ENCODE measurements at regions not wholly inside any gene's neighbourhood (a gene's known extent, or its start where the extent isn't known, plus 50 kb on each side); places are given as distances from the start of the nearest gene placed in this dataset.
A peak's percentile ranks its signal among the peaks of the same experiment; 100 is the strongest.

DNA sequence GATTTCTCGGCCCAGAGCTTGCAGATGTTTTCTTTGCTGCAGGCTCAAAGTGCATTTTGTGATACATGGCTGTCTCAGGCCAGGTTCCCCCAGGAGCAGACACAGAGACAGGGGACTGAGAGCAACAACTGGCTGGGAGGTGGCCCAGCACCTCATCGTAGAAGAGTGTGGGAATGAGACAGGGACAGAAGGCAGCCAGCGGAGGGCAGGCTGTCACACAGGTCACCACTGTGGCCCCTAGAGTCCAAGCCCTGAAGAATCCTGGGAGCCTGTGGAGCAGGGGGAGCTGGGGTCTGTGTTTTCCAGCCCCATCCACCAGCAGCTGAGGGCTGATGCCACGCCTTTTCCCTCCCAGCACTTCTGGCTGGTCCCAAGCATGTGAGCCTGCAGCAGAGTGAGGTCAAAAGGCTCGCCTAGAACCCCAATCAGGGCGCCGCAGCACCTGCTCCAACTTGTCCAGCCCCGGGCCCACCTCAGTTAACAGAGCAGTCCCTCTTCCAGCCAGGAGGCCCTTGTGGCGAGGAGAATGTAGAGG, 723.8 kb downstream of the UQCRFS1 start:
- DNase-seq (ENCODE audit: low read depth in 2 of 2): no peak
- TF ChIP-seq, protein P1, sequence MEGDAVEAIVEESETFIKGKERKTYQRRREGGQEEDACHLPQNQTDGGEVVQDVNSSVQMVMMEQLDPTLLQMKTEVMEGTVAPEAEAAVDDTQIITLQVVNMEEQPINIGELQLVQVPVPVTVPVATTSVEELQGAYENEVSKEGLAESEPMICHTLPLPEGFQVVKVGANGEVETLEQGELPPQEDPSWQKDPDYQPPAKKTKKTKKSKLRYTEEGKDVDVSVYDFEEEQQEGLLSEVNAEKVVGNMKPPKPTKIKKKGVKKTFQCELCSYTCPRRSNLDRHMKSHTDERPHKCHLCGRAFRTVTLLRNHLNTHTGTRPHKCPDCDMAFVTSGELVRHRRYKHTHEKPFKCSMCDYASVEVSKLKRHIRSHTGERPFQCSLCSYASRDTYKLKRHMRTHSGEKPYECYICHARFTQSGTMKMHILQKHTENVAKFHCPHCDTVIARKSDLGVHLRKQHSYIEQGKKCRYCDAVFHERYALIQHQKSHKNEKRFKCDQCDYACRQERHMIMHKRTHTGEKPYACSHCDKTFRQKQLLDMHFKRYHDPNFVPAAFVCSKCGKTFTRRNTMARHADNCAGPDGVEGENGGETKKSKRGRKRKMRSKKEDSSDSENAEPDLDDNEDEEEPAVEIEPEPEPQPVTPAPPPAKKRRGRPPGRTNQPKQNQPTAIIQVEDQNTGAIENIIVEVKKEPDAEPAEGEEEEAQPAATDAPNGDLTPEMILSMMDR (IDR thresholded peaks at IDR 0.05; ENCODE audit: low read depth, low read length): no peak
- H3K4me3 ChIP-seq (replicated peaks in 1 of 2; ENCODE audit: low read depth in 2 of 2, low read length in 2 of 2): no peak overlapping the region

DNA sequence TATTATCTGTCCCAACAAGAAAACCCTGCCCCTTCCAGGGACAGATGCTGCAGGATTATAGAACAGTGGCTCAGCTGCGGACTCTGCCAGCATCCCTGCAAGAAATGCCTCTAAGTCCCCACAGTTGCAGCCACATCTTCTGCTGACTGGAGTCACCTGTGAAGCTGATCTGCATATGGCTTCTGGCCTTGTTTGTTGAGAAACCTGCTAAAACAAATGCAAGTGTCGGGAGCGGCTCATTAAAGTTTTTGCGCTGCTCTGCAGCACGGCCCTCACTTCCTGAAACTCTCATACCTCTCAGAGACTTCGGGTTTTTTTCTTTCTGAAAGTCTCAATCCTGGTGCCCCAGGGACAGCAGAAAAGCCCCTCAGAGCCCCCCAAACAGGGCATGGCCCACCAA, 725.0 kb downstream of the UQCRFS1 start:
- no peak for DNase-seq (ENCODE audit: low read depth in 2 of 2)
- TF ChIP-seq, protein P1 (IDR thresholded peaks at IDR 0.05; ENCODE audit: low read depth, low read length): no peak
- no peak overlapping the region for H3K4me3 ChIP-seq (replicated peaks in 1 of 2; ENCODE audit: low read depth in 2 of 2, low read length in 2 of 2)

DNA sequence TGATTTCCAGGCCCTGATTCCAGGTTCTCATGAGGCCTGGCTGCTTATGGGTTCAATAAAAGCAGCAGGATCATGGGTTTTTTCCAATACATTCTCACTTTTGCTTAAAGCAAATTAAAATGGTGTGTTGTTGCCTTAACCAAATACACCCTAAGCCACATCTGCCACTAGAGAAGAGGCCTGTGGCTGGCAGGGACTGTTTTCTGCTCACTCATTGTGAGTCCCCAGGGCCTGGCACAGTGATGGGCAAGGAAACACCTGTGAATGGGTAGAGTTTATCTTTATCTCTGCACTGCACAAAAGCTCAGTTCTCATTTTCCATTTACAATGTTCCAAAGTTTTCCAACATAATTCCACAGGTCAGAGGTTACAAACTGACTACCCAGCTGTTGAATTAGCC, 726.0 kb downstream of the UQCRFS1 start:
- H3K4me3 ChIP-seq (replicated peaks in 1 of 2; ENCODE audit: low read depth in 2 of 2, low read length in 2 of 2): no peak overlapping the region
- no peak for DNase-seq (ENCODE audit: low read depth in 2 of 2)
- TF ChIP-seq, protein P1 (IDR thresholded peaks at IDR 0.05; ENCODE audit: low read depth, low read length): no peak

DNA sequence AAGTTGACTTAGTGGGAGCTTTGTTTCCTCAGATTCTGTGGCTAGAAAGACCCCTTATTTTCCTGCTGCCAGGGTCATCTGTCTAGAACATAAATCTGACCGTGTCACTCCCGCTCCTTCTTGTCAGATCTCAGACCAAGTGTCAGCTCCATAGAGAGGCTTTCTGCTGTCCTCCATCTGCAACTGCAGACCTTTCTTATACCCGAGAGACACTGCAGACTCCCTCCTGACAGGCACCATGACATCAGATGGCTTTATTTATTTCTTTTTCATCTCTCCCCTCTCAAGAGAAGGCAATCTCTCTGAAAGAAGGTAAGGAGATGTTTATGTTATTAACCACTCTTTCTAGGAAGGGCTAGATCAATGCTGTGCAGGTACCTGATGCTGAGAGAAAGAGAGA, 726.5 kb downstream of the UQCRFS1 start:
- no peak for DNase-seq (ENCODE audit: low read depth in 2 of 2)
- TF ChIP-seq, protein P1 (IDR thresholded peaks at IDR 0.05; ENCODE audit: low read depth, low read length): no peak
- H3K4me3 ChIP-seq (replicated peaks in 1 of 2; ENCODE audit: low read depth in 2 of 2, low read length in 2 of 2): no peak overlapping the region

DNA sequence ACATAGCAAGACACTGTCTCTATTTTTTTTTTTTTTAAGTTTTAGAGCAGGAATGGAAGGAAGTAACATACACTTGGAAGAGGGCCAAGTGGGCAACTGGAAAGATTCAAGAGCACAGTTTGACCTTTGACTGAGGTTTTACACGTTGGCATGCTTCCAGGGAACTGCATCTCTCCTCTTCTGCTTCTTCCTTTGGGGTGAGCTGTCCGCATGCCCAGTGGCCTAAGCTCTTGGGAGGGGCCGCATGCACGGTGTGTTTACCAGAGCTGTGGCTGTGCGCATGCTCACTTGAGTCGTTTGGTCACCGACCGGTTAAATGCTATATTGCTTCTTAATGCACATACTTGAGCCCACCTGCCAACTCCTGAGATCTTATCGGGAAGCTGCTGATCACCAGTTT, 727.7 kb downstream of the UQCRFS1 start:
- H3K4me3 ChIP-seq (replicated peaks in 1 of 2; ENCODE audit: low read depth in 2 of 2, low read length in 2 of 2): no peak overlapping the region
- DNase-seq (ENCODE audit: low read depth in 2 of 2): peak; percentile 4 to 10
- TF ChIP-seq, protein P1 (IDR thresholded peaks at IDR 0.05; ENCODE audit: low read depth, low read length): no peak

DNA sequence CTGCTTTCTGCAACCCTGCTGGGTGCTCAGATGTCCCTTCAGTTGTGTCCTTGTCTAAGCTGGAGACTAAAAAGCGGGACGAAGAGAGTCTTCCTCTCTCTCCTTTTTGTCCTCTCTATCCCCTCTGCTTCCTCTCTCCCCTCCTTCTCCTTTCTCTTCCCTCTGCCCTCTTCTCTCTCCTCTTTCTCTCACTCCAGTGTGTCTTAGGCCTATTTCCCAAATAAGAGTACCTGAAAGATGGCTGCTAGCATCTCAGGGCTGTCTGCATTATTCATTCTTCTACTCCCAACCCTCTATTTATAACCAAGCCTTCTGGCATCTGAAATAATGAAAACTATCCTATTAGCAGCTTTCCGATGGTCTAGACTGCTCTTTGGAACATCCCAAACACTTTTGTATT, 729.8 kb downstream of the UQCRFS1 start:
- no peak for DNase-seq (ENCODE audit: low read depth in 2 of 2)
- H3K4me3 ChIP-seq (replicated peaks in 1 of 2; ENCODE audit: low read depth in 2 of 2, low read length in 2 of 2): no peak overlapping the region
- TF ChIP-seq, protein P1 (IDR thresholded peaks at IDR 0.05; ENCODE audit: low read depth, low read length): no peak

DNA sequence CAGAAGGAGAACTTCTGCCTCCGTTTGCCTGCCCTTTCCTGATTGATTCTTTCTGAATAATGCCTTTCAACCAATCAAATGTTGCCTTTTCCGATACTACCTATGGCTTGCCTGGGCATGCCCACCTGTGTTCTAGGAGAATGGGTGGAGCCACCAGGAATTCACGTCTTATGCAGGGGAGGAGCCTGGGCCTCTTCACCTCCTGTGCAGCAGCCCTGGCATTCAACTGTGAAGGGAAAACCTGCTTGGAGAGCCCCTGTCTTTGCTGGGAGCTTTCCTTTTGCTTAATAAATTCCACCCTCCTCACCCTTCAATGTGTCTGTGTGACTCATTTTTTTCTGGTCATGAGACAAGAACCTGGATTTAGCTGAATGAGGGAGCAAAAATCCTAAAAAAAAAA, 730.7 kb downstream of the UQCRFS1 start:
- H3K4me3 ChIP-seq (replicated peaks in 1 of 2; ENCODE audit: low read depth in 2 of 2, low read length in 2 of 2): no peak overlapping the region
- no peak for DNase-seq (ENCODE audit: low read depth in 2 of 2)
- TF ChIP-seq, protein P1 (IDR thresholded peaks at IDR 0.05; ENCODE audit: low read depth, low read length): no peak

All from cardiac fibroblast (primary cell).